K562 (cell line): ENCODE measurements at regions not wholly inside any gene's neighbourhood (a gene's known extent, or its start where the extent isn't known, plus 50 kb on each side); places are given as distances from the start of the nearest gene placed in this dataset.

Experiments
- ATAC-seq: fragments of 200-7000 bp; cut with Tn5 transposase; 3 replicates; pipeline ENCODE4 v1.9.1; 2020; ENCODE audit warnings: moderate library complexity
- BruUV-seq: library from RNA; stranded (reverse); fragments of 400-500 nt; replicated peaks from 2 replicates; lab custom pipeline; 2021; lab: Mats Ljungman, UMichigan
- CTCF ChIA-PET: fragments of 300-600 bp; formaldehyde crosslinking; extraction: SDS; loops from one replicate; lab custom pipeline; 2021; ENCODE audit warnings: low intra/inter-chr PET ratio; lab: Yijun Ruan, JAX
- POLR2A ChIA-PET: fragments of 300-600, 350-650 bp; sonication (Branson Sonifier 250); formaldehyde crosslinking; extraction: SDS; loops from one replicate; lab custom pipeline; 2021; ENCODE audit warnings: antibody characterized with exemption, inconsistent platforms; lab: Yijun Ruan, JAX
- DNase-seq, 4 experiments: peaks; one replicate each; pipeline versions ENCODE4 v3.0.0 to v3.0.0-alpha.2; 2011 to 2018; ENCODE audit warnings: low spot score in 3 of 4, mixed read lengths in 3 of 4; ENCODE audit errors: extremely low read depth in 1 of 4
- FAIRE-seq: peaks from 2 replicates; lab custom pipeline; 2011; peaks lifted over from hg19 to GRCh38; lab: Jason Lieb, UNC
- H2AFZ ChIP-seq: 2 replicates; pipeline ENCODE4 v1.6.0; 2011; ENCODE audit warnings: low read depth, low read length, control low read depth, inconsistent platforms
- H3K27ac ChIP-seq: fragments of 200-600 bp; 3 replicates; pipeline ENCODE4 v1.8.0; 2011; ENCODE audit warnings: low read depth, mild to moderate bottlenecking, control low read depth, inconsistent platforms, low read length, moderate library complexity, mixed read lengths; ENCODE audit errors: extremely low read depth
- H3K27me3 ChIP-seq, 2 experiments: fragments of 300-600 bp in 1 of 2; 2 replicates in 1 of 2; 3 replicates in 1 of 2; pipeline versions ENCODE4 v1.6.0 to v1.8.0; 2011; ENCODE audit warnings: inconsistent platforms in 2 of 2, low read length in 2 of 2, mild to moderate bottlenecking in 1 of 2, mixed read lengths in 1 of 2, moderate library complexity in 1 of 2; ENCODE audit not compliant: control insufficient read depth in 2 of 2, insufficient read depth in 2 of 2
- H3K36me3 ChIP-seq: fragments of 300-600 bp; 3 replicates; pipeline ENCODE4 v1.8.0; 2011; ENCODE audit warnings: mild to moderate bottlenecking, low read length, inconsistent platforms; ENCODE audit not compliant: control insufficient read depth, insufficient read depth
- H3K4me1 ChIP-seq, 2 experiments: fragments of 200-600 bp in 1 of 2; replicated peaks in 1 of 2; 2 replicates in 1 of 2; 3 replicates in 1 of 2; pipeline versions ENCODE4 v1.5.1 to v1.8.0; 2011; ENCODE audit warnings: inconsistent platforms in 2 of 2, low read length in 2 of 2, mild to moderate bottlenecking in 1 of 2, mixed read lengths in 1 of 2, moderate library complexity in 1 of 2; ENCODE audit not compliant: control insufficient read depth in 2 of 2, insufficient read depth in 2 of 2
- H3K4me2 ChIP-seq: 2 replicates; pipeline ENCODE4 v1.6.1; 2011; ENCODE audit warnings: low read length, control low read depth, inconsistent platforms, mixed read lengths; ENCODE audit not compliant: insufficient read depth
- H3K4me3 ChIP-seq: fragments of 200-600 bp; sonication (generic), shearing (Covaris generic); 2 replicates; pipeline ENCODE4 v1.5.1; 2016; ENCODE audit warnings: control low read depth, inconsistent platforms
- H3K79me2 ChIP-seq: fragments of 200-600 bp; 3 replicates; pipeline ENCODE4 v1.8.0; 2011; ENCODE audit warnings: low read length, inconsistent platforms; ENCODE audit not compliant: control insufficient read depth, insufficient read depth
- H3K9ac ChIP-seq, 2 experiments: 2 replicates each; pipeline versions ENCODE4 v1.6.0 to v1.6.1; 2011; ENCODE audit warnings: low read depth in 2 of 2, low read length in 2 of 2, control low read depth in 1 of 2, inconsistent platforms in 1 of 2, mild to moderate bottlenecking in 1 of 2, mixed read lengths in 1 of 2; ENCODE audit not compliant: insufficient read depth in 1 of 2
- H3K9me1 ChIP-seq: one replicate; pipeline ENCODE4 v1.6.0; 2011; ENCODE audit warnings: inconsistent platforms, mild to moderate bottlenecking, low read length, moderate library complexity; ENCODE audit not compliant: control insufficient read depth, insufficient read depth
- H3K9me3 ChIP-seq: replicated peaks from 2 replicates; pipeline ENCODE4 v1.5.1; 2011; ENCODE audit warnings: low read depth, low read length, inconsistent platforms; ENCODE audit not compliant: control insufficient read depth, insufficient read depth
- H4K20me1 ChIP-seq: replicated peaks from 2 replicates; pipeline ENCODE4 v1.6.1; 2011; ENCODE audit warnings: low read length, inconsistent platforms, mixed read lengths; ENCODE audit not compliant: control insufficient read depth, insufficient read depth
- BRD4 ChIP-seq: fragments of 200-600 bp; sonication (generic); IDR thresholded peaks from 2 replicates; pipeline ENCODE4 v1.6.1; 2017; ENCODE audit warnings: inconsistent platforms
- CC2D1A ChIP-seq: fragments of 450-650 bp; IDR thresholded peaks from 2 replicates; pipeline ENCODE4 v1.6.1; 2017; ENCODE audit warnings: mild to moderate bottlenecking
- CTCFL ChIP-seq: IDR thresholded peaks from 2 replicates; pipeline ENCODE4 v1.6.1; 2011; ENCODE audit warnings: borderline replicate concordance, low read depth, mild to moderate bottlenecking, moderate library complexity, low read length; ENCODE audit not compliant: insufficient read depth, poor library complexity, severe bottlenecking
- GABPB2 ChIP-seq: fragments of 250-450 bp; sonication (Bioruptor Pico); conservative IDR thresholded peaks from 2 replicates; pipeline ENCODE4 v1.5.1; 2021; ENCODE audit warnings: mild to moderate bottlenecking
- MTA2 ChIP-seq: fragments of 450-650 bp; IDR thresholded peaks from 2 replicates; pipeline ENCODE4 v1.6.1; 2016; ENCODE audit warnings: low read depth
- PKNOX1 ChIP-seq: fragments of 450-650 bp; IDR thresholded peaks from 2 replicates; pipeline ENCODE4 v1.6.1; 2016
- ZFPM2 ChIP-seq: fragments of 250-450 bp; sonication (Bioruptor Pico); IDR thresholded peaks from 2 replicates; pipeline ENCODE4 v1.5.1; 2022; ENCODE audit warnings: mild to moderate bottlenecking
- ZNF408 ChIP-seq: fragments of 250-450 bp; sonication (Bioruptor Pico); IDR thresholded peaks from 2 replicates; pipeline ENCODE4 v1.4.0; 2020; ENCODE audit warnings: low read depth, mild to moderate bottlenecking, moderate library complexity
- ZNF583 ChIP-seq: fragments of 250-450 bp; sonication (Bioruptor Pico); IDR thresholded peaks from 2 replicates; pipeline ENCODE4 v1.4.0; 2020
- ZNF79 ChIP-seq: fragments of 250-450 bp; sonication (Bioruptor Pico); IDR thresholded peaks from 2 replicates; pipeline ENCODE4 v1.4.0; 2020; ENCODE audit warnings: low read depth, mild to moderate bottlenecking, moderate library complexity
- in situ Hi-C: fragments of 300-500 bp; cut with MboI; formaldehyde crosslinking; loops from 4 replicates; pipeline ENCODE4 v1.15.0; 2018; ENCODE audit warnings: inconsistent platforms, mixed read lengths
- intact Hi-C: fragments of 100-400 bp; cut with micrococcal nuclease; formaldehyde crosslinking; loops from 2 replicates; pipeline ENCODE4 v1.14.2; 2022
- TF ChIP-seq, protein P1 (sequence below): IDR thresholded peaks from 3 replicates; pipeline ENCODE4 v1.6.1; 2011; ENCODE audit warnings: borderline replicate concordance, mild to moderate bottlenecking, moderate library complexity; ENCODE audit not compliant: insufficient read length; ENCODE audit errors: extremely low read depth
- TF ChIP-seq, protein P2 (sequence below): fragments of 450-650 bp; conservative IDR thresholded peaks from 2 replicates; pipeline ENCODE4 v1.6.1; 2016; ENCODE audit warnings: missing genetic modification characterization, low read depth, mild to moderate bottlenecking, control low read depth, missing compliant biosample characterization
- TF ChIP-seq, protein P3 (sequence below): fragments of 250-450 bp; sonication (Bioruptor Pico); IDR thresholded peaks from 2 replicates; pipeline ENCODE4 v1.4.0; 2020; ENCODE audit warnings: borderline replicate concordance

DNA sequence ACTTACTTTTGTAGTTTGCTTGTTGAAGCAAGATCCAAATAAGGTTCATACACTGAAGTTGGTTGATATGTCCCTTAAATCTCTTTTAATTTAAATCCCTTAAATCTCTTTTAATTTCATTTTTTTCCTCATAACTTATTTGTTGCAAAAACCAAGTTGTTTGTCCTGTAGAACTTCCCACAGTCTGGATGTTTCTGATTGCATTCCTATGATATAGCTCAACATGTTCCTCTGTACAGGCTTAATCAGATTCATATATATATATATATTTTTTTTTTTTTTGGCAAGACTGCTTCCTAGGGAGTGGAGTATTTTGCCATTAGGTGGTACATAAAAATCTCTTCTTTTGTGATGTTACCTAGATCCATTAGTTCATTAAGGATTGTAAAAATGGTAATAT lies 174.9 kb upstream of the MKLN1 start (continued):
- TF ChIP-seq, protein P1, sequence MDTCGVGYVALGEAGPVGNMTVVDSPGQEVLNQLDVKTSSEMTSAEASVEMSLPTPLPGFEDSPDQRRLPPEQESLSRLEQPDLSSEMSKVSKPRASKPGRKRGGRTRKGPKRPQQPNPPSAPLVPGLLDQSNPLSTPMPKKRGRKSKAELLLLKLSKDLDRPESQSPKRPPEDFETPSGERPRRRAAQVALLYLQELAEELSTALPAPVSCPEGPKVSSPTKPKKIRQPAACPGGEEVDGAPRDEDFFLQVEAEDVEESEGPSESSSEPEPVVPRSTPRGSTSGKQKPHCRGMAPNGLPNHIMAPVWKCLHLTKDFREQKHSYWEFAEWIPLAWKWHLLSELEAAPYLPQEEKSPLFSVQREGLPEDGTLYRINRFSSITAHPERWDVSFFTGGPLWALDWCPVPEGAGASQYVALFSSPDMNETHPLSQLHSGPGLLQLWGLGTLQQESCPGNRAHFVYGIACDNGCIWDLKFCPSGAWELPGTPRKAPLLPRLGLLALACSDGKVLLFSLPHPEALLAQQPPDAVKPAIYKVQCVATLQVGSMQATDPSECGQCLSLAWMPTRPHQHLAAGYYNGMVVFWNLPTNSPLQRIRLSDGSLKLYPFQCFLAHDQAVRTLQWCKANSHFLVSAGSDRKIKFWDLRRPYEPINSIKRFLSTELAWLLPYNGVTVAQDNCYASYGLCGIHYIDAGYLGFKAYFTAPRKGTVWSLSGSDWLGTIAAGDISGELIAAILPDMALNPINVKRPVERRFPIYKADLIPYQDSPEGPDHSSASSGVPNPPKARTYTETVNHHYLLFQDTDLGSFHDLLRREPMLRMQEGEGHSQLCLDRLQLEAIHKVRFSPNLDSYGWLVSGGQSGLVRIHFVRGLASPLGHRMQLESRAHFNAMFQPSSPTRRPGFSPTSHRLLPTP, result no peak
- no peak for TF ChIP-seq ZFPM2 (CRISPR knock-in tag)
- TF ChIP-seq, protein P2, sequence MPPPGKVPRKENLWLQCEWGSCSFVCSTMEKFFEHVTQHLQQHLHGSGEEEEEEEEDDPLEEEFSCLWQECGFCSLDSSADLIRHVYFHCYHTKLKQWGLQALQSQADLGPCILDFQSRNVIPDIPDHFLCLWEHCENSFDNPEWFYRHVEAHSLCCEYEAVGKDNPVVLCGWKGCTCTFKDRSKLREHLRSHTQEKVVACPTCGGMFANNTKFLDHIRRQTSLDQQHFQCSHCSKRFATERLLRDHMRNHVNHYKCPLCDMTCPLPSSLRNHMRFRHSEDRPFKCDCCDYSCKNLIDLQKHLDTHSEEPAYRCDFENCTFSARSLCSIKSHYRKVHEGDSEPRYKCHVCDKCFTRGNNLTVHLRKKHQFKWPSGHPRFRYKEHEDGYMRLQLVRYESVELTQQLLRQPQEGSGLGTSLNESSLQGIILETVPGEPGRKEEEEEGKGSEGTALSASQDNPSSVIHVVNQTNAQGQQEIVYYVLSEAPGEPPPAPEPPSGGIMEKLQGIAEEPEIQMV, result no peak
- no peak for TF ChIP-seq CC2D1A

DNA sequence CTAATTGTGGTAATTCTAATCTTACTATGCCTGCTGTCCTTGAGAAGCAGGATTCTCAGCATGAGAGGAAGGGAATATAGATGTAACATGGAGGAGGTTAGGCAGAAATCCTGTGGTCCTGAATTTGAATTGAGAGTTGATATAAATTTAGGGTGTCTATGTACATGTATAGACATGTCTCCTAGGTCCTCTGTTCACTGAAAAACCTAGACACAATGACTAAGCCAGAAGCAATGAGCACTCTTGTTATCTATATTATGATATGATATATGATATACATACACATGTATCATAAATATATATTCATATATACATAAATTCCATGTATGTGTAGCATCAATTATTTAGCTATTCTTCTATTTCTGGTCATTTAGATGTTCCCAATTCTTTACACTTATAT lies 173.3 kb upstream of the MKLN1 start:
- in situ Hi-C loops (no loop called here), intact Hi-C loops (no loop called here)
- H4K20me1 ChIP-seq, result no peaks in the 10 kb centered on the region
- CTCF ChIA-PET, result no interaction called here
- ATAC-seq (no peak), DNase-seq (no peak), FAIRE-seq (no peak)
- no peaks in the 10 kb centered on the region for H3K4me1 ChIP-seq
- no peaks in the 10 kb centered on the region for H3K9me1 ChIP-seq
- no peak overlapping the region for H3K4me2 ChIP-seq
- H3K4me3 ChIP-seq, result no peak overlapping the region
- POLR2A ChIA-PET, result interaction anchor here (1.2 kb wide), 1 partner anchor 10 kb away, joined by 6 read pairs; no protein-coding TSS in a partner anchor
- no TSS peak for BruUV-seq
- H3K36me3 ChIP-seq, result no peaks in the 10 kb centered on the region
- H3K9me3 ChIP-seq, result no peaks in the 10 kb centered on the region
- H3K27ac ChIP-seq, result no peak overlapping the region
- H3K27me3 ChIP-seq, result peaks cover 25 to 29% of the 10 kb centered on the region in 2 experiments
- no peak overlapping the region for H2AFZ ChIP-seq
- no peaks in the 10 kb centered on the region for H3K79me2 ChIP-seq
- no peak overlapping the region for H3K9ac ChIP-seq
- TF ChIP-seq ZNF583 (CRISPR knock-in tag), result no peak
- TF ChIP-seq BRD4, result no peak
- no peak for TF ChIP-seq PKNOX1
- TF ChIP-seq MTA2, result no peak
- no peak for TF ChIP-seq ZNF408 (CRISPR knock-in tag)
- no peak for TF ChIP-seq ZNF79 (CRISPR knock-in tag)
- no peak for TF ChIP-seq GABPB2 (CRISPR knock-in tag)
- TF ChIP-seq, protein P3, sequence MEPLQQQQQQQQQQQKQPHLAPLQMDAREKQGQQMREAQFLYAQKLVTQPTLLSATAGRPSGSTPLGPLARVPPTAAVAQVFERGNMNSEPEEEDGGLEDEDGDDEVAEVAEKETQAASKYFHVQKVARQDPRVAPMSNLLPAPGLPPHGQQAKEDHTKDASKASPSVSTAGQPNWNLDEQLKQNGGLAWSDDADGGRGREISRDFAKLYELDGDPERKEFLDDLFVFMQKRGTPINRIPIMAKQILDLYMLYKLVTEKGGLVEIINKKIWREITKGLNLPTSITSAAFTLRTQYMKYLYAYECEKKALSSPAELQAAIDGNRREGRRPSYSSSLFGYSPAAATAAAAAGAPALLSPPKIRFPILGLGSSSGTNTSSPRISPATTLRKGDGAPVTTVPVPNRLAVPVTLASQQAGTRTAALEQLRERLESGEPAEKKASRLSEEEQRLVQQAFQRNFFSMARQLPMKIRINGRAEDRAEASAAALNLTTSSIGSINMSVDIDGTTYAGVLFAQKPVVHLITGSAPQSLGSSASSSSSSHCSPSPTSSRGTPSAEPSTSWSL (CRISPR knock-in tag), result no peak
- no peak for TF ChIP-seq CTCFL
